GM21529 (cell line): ENCODE measurements at regions not wholly inside any gene's neighbourhood (a gene's known extent, or its start where the extent isn't known, plus 50 kb on each side); places are given as distances from the start of the nearest gene placed in this dataset.
"Not testable (repeated sequence)": the region's sequence is repeated elsewhere in the genome, so short reads cannot be mapped to it uniquely, and the experiment has no call there.

Experiments
- ATAC-seq: cut with Tn5 transposase; IDR thresholded peaks from one replicate; pipeline ENCODE4 v1.9.1; 2021; ENCODE audit not compliant: unreplicated experiment

GRCh38 chr2:11950896-11951295 is 204.5 kb downstream of the LPIN1 start:
- no peak for ATAC-seq

GRCh38 chr2:11951492-11951891 is 205.1 kb downstream of the LPIN1 start:
- not testable (repeated sequence) for ATAC-seq

GRCh38 chr2:11953258-11953657 is 206.8 kb downstream of the LPIN1 start:
- no peak for ATAC-seq

- no peak for ATAC-seq
Measured at GRCh38 chr2:11955314-11955713, 208.9 kb downstream of the LPIN1 start.

- ATAC-seq: no peak
Measured at GRCh38 chr2:11955884-11956291, 209.5 kb downstream of the LPIN1 start.

GRCh38 chr2:11962707-11963328 is 216.4 kb downstream of the LPIN1 start:
- no peak for ATAC-seq

- no peak for ATAC-seq
Measured at GRCh38 chr2:11963966-11964365, 217.5 kb downstream of the LPIN1 start.

GRCh38 chr2:11967946-11968465 is 221.6 kb downstream of the LPIN1 start:
- ATAC-seq: no peak

- no peak for ATAC-seq
Measured at GRCh38 chr2:11968521-11968920, 222.1 kb downstream of the LPIN1 start.

GRCh38 chr2:11969774-11970173 is 223.3 kb downstream of the LPIN1 start:
- ATAC-seq: no peak

- ATAC-seq: no peak
Measured at GRCh38 chr2:11974573-11974972, 228.1 kb downstream of the LPIN1 start.

GRCh38 chr2:11975373-11975772 is 228.9 kb downstream of the LPIN1 start:
- no peak for ATAC-seq

GRCh38 chr2:11976073-11976472 is 229.6 kb downstream of the LPIN1 start:
- no peak for ATAC-seq

- ATAC-seq: no peak
Measured at GRCh38 chr2:11977766-11978524, 231.5 kb downstream of the LPIN1 start.

GRCh38 chr2:11980809-11981208 is 234.4 kb downstream of the LPIN1 start:
- no peak for ATAC-seq

GRCh38 chr2:11983401-11983800 is 237.0 kb downstream of the LPIN1 start:
- no peak for ATAC-seq

GRCh38 chr2:11983870-11984269 is 237.4 kb downstream of the LPIN1 start:
- ATAC-seq: no peak

- no peak for ATAC-seq
Measured at GRCh38 chr2:11984316-11985158, 238.1 kb downstream of the LPIN1 start.

- no peak for ATAC-seq
Measured at GRCh38 chr2:11985817-11986566, 239.6 kb downstream of the LPIN1 start.

- no peak for ATAC-seq
Measured at GRCh38 chr2:11987151-11987550, 240.7 kb downstream of the LPIN1 start.
